HG03039 (cell line): ENCODE measurements at regions not wholly inside any gene's neighbourhood (a gene's known extent, or its start where the extent isn't known, plus 50 kb on each side); places are given as distances from the start of the nearest gene placed in this dataset.
"Not testable (repeated sequence)": the region's sequence is repeated elsewhere in the genome, so short reads cannot be mapped to it uniquely, and the experiment has no call there.

ENCODE experiments used
- ATAC-seq: cut with Tn5 transposase; IDR thresholded peaks from one replicate; pipeline ENCODE4 v1.9.1; 2021; ENCODE audit warnings: mild to moderate bottlenecking, moderate library complexity; ENCODE audit not compliant: unreplicated experiment

GRCh38 chr4:31236639-31237173, 516.5 kb downstream of the PCDH7 start:
- no peak for ATAC-seq

GRCh38 chr4:31237233-31237632, 517.1 kb downstream of the PCDH7 start:
- ATAC-seq, result no peak

GRCh38 chr4:31239886-31240285, 519.7 kb downstream of the PCDH7 start:
- ATAC-seq, result no peak

GRCh38 chr4:31241504-31242106, 521.4 kb downstream of the PCDH7 start:
- no peak for ATAC-seq

- no peak for ATAC-seq
These were observed 526.7 kb downstream of the PCDH7 start for GRCh38 chr4:31246856-31247255.

GRCh38 chr4:31259119-31259518, 539.0 kb downstream of the PCDH7 start:
- no peak for ATAC-seq

- ATAC-seq, result no peak
These were observed 541.5 kb downstream of the PCDH7 start for GRCh38 chr4:31261632-31262031.

- ATAC-seq, result not testable (repeated sequence)
These were observed 545.9 kb downstream of the PCDH7 start for GRCh38 chr4:31266094-31266493.

GRCh38 chr4:31272331-31273061, 552.3 kb downstream of the PCDH7 start:
- no peak for ATAC-seq

GRCh38 chr4:31275906-31276305, 555.7 kb downstream of the PCDH7 start:
- no peak for ATAC-seq

- ATAC-seq, result no peak
These were observed 563.5 kb downstream of the PCDH7 start for GRCh38 chr4:31283679-31284078.

GRCh38 chr4:31290836-31291235, 570.7 kb downstream of the PCDH7 start:
- peak; percentile 29 for ATAC-seq

GRCh38 chr4:31291238-31291637, 571.1 kb downstream of the PCDH7 start:
- peak; percentile 83 for ATAC-seq

- no peak for ATAC-seq
These were observed 574.7 kb downstream of the PCDH7 start for GRCh38 chr4:31294655-31295480.

GRCh38 chr4:31298737-31299136, 578.6 kb downstream of the PCDH7 start:
- no peak for ATAC-seq

GRCh38 chr4:31307029-31307428, 586.9 kb downstream of the PCDH7 start:
- ATAC-seq, result no peak

GRCh38 chr4:31324814-31325213, 604.6 kb downstream of the PCDH7 start:
- ATAC-seq, result no peak

GRCh38 chr4:31325300-31325699, 605.1 kb downstream of the PCDH7 start:
- no peak for ATAC-seq

- no peak for ATAC-seq
These were observed 606.9 kb downstream of the PCDH7 start for GRCh38 chr4:31327031-31327430.

- ATAC-seq, result no peak
These were observed 608.8 kb downstream of the PCDH7 start for GRCh38 chr4:31328932-31329331.

- no peak for ATAC-seq
These were observed 614.1 kb downstream of the PCDH7 start for GRCh38 chr4:31334086-31334910.
